HG02588 (cell line): ENCODE measurements at regions not wholly inside any gene's neighbourhood (a gene's known extent, or its start where the extent isn't known, plus 50 kb on each side); places are given as distances from the start of the nearest gene placed in this dataset.
"Not testable (repeated sequence)": the region's sequence is repeated elsewhere in the genome, so short reads cannot be mapped to it uniquely, and the experiment has no call there.

Experiments used
- ATAC-seq: cut with Tn5 transposase; IDR thresholded peaks from one replicate; pipeline ENCODE4 v1.9.1; 2021; ENCODE audit warnings: mild to moderate bottlenecking, moderate library complexity; ENCODE audit not compliant: unreplicated experiment

DNA sequence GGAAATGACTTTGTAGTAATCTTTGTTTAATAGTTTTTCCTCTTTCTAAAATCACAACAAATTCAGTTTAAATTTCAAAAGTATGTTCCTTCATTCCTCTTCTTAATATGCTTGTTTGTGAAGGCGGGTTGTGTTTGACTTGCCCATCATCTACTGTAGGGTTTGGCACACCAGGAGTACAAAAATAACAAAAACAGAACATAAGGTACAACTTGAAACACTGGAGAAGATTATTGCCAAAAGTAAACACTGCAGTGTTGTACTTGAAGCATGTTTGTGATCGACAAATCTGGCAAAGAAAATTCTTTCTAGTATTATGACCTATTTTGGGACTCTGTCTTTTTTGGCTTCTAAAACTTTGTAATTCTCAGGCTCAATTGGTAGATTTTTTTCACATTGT, 518.6 kb downstream of the SLITRK5 start:
- no peak for ATAC-seq

DNA sequence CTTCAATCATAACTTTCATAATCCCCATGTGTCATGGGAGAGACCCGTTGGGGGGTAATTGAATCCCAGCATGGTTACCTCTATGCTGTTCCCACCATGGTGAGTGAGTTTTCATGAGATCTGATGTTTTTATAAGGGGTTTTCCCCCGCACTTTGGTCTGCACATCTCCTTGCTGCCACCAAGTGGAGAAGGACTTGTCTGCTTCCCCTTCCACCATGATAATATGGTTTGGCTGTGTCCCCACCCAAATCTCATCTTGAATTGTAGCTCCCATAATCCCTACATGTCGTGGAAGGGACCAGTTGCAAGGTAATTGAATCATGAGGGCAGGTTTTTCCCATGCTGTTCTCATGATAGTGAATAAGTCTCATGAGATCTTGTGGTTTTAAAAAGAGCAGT, 524.9 kb downstream of the SLITRK5 start:
- no peak for ATAC-seq

DNA sequence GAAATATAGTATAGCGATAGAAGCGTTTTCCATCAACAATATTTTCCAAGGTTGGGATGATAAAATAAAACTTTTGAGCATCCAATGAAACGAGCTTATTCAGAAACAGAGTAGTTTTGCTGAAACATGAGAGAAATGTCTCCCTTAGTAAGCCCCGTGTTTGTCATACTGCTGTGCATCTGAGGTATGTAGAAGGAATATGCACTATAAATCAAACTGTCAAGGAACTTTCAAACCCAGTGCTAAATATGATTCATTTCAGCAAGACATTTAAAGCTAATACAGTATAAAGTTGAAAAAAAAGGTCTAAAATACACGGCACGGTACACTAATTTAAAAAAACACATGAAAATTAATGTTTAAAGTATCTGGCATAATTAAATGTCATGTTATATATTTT, 546.2 kb downstream of the SLITRK5 start:
- no peak for ATAC-seq

DNA sequence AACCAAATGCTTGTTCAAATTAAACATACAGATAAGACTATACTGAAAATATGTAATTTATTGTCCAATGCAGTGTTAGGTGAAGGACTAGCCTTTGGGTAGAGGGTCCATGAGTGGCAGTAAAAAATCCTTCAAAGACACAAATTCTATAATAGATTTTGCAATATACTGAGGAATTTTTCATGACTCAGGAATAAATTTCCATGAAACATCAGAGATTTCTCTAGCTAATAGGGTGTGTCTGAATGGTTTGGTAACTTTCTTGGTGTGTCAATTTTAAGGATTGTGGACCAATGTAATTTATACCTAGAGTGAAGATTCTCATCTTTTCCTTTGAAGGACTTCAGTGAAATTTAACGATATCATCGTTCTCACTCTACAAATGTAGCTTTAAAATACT, 546.7 kb downstream of the SLITRK5 start:
- no peak for ATAC-seq

DNA sequence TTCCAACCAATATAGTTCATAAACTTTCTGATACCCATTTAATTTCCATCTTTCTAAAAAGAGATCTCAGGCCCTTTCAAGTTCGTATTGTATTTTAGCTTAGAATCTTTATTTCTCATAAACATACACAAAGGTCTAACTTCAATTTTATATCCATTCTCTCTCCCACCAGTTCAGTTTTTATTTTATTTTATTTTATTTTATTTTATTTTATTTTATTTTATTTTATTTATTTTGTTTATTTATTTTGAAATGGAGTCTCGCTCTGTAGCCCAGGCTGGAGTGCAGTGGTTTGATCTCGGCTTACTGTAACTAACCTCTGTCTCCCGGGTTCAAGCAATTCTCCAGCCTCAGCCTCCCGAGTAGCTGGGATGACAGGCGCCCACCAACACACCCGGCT, 552.8 kb downstream of the SLITRK5 start:
- ATAC-seq, result no peak

DNA sequence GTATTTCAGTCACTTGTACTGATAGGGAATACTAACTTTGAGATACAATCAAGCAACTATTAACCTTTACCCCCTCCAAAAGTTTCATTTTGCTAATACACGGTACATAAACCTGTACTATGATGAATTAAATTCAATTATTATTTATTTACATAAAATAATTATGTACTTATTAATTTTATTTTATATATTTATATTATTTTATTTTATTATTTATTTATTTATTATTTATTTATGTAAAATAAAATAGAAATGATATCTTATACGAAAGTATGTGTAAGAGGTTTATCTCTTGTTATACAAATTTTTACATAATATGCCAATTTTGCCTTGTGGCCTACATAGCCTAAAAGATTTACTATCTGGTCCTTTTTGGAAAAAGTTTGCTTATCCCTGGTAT, 564.3 kb downstream of the SLITRK5 start:
- no peak for ATAC-seq

DNA sequence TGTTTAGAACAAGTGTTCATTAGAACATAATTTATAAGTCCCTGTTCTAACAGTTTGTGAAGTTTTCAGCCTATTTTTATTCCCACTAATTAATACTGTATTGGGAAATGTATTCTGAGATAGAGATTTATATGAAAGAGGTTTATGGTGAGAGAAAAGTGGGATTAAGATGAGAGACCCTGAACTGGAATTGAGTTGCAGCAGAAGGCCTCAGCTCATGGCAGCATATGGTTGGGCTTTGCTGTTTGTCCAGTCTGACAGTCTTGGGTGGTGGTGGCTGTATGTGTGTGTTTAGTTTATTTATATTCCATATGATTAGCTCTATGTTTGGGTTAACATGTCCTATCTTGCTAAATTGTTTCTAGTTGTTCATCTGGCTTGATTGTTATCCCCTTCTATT, 575.1 kb downstream of the SLITRK5 start:
- ATAC-seq, result no peak

DNA sequence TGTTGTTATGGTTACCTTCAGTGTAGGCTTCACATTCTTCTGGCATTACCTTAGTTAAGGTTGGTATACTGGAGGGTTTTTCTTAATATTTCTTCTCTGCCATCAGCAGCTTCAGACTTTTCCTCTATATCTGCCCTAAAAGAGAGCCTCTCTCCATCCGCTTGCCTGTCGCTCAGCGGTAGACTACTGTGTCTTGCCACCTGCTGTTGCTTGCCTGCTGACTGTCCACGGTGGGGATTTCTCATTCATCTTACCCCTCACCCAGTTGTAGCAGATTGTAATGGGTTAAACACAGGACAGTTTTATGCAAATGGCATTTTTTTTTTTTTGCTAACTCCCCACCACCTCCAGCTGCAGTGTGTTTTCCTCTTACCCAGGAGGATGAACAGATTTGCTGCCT, 577.2 kb downstream of the SLITRK5 start:
- no peak for ATAC-seq

DNA sequence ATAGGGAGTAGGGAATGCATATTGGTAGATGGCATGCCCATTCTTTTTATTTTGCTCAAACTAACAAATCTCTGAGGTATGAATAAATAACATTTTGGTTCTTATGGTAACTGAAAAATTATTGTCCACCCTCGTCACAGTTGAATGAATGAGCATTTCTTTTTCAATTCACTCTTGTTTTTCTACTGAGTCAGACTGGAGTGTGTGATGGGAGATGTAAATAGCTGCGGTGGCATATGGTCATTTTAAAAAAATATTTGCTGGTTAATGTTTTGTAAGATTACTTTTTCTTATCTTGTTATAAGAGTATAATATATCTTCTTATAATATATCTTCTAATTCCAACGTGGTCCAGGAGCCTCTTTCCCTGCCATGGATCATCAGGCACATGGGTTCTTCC, 586.5 kb downstream of the SLITRK5 start:
- ATAC-seq, result no peak

DNA sequence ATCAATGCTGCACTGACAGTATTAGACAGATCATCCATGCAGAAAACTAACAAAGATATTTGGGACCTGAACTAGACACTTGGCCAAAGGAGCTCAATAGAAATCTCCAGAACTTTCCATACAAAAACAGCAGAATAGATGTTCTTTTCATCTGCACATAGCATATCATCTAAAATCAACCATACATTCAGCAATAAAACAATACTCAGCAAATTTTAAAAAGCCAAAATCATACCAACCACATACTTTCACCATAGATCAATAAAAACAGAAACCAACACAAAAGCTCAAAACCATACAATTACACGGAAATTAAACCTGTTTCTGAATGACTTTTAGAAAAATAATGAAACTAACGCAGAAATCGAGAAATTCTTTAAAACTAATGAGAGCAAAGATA, 592.6 kb downstream of the SLITRK5 start:
- no peak for ATAC-seq

DNA sequence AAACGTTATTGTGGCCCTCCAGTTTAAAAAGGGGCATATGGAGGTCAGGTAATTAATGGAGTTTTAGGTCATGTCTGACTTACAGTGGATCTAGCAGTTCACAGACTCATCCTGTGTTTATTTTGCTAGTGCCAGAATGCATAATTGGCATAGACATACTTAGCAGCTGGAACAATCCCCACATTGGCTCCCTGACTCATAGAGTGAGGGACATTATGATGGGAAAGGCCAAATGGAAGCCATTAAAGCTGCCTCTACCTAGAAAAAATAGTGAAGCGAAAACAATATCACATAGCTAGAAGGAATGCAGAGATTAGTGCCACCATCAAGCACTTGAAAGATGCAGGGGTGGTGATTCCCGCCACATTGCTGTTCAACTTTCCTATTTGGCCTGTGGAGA, 610.7 kb downstream of the SLITRK5 start:
- no peak for ATAC-seq

DNA sequence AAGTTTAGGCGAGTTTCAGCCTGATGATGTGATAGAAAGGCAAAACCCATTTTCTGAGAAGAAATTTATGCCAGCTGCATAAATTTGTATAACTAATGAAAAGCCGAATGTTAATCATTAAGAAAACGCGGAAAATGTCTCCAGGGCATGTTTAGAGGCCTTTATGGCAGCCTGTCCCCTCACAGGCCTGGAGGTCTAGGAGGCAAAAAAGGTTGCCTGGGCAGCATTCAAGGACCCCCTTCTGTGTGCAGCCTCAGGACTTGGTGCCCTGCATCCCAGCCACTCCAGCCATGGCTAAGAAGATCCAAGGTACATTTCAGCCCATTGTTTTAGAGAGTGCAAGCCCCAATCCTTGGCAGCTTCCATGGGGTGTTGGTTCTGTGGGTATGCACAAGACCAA, 614.2 kb downstream of the SLITRK5 start:
- no peak for ATAC-seq

DNA sequence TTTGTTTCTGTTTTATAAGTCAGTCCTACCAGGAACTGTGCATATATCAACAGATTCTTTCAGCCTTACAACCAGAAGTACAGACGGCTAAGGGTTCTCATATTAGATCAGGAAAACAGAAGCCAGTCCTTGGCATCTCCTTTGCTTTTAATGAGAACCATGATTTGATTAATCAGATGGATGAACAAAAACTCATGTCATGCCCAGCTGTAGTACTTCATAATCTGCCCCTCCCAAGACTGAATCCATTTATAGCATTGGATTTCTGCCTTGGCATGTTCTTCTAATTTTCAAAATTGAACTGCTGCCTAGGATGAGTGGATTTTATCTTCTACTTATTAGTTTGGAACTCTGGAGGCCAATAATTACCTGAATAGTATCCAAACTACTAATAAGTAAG, 617.2 kb downstream of the SLITRK5 start:
- no peak for ATAC-seq

DNA sequence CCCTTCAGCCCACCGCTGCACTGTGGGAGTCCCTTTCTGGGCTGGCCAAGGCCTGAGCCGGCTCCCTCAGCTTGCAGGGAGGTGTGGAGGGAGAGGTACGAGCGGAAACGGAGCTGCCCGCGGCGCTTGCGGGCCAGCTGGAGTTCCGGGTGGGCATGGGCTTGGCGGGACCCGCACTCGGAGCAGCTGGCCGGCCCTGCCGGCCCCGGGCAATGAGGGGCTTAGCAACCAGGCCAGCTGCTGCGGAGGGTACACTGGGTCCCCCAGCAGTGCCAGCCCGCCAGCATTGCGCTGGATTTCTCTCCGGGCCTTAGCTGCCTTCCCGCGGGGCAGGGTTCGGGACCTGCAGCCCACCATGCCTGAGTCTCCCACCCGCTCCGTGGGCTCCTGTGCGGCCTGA, 620.6 kb downstream of the SLITRK5 start:
- ATAC-seq, result not testable (repeated sequence)

DNA sequence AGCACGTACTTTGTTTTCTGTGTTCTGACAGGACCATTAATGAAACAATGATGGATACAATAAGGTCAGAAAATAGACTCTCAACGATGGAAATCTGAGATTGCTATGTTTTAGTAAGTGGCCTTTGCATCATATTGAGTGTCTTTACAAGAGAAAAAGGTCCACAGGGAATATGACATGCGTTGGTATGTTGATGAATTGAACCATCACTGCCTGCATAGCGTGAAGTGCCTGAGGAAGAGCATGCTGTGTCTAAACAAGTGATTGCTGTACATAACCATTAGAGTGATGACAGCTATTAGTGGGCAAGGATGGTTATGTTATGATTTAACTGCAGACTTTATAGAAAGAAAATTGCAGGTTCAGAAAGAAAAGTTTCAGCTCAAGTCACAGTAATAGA, 623.2 kb downstream of the SLITRK5 start:
- no peak for ATAC-seq

DNA sequence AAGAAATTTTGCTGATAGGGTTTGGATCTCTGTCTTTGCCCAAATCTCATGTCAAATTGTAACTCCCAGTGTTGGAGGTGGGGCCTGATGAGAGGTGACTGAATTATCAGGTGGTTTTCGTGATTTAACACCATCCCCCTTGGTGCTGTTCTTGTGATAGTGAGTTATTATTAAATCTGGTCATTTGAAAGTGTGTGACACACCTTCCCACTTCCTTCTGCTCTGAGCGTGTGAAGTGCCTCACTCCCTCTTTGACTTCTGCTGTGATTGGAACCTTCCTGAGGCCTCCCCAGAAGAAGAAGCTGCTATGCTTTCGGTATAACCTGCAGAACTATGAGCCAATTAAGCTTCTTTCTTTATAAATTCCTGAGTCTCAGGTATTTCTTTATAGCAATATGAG, 632.0 kb downstream of the SLITRK5 start:
- ATAC-seq, result no peak

DNA sequence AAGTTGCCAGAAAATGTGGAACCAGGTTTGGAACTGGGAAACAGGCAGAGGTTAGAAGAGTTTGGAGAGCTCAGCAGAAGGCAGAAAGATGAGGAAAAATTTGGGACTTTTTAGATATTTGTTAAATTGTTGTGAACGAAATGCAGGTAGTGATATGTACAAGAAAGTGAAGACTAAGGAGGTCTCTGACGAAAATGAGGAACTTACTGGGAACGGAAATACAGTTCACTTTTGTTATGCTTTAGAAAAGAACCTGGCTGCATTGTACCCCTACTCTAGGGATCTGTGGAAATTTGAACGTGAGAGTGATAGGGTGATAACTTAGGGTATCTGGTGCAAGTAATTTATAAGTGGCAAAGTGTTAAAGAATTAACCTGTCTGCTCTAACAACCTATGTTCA, 632.4 kb downstream of the SLITRK5 start:
- ATAC-seq, result no peak

DNA sequence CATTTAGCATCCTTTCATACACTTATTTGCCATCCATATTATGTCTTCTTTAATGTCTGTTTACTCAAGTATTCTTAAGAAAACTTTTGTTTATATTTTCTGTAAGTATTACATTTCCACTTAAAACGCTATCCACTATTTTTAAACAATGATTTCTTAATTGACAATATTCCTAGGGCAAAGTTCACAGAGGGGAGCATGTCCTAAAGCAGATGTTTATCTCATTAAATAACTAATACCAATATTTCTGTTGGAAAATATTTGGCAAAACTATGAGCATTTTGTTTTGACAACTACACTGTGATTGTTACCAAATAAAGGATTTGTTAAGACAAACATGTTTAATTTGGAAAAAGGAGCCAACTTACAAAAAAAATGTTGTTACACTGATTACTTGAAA, 643.3 kb downstream of the SLITRK5 start:
- no peak for ATAC-seq

DNA sequence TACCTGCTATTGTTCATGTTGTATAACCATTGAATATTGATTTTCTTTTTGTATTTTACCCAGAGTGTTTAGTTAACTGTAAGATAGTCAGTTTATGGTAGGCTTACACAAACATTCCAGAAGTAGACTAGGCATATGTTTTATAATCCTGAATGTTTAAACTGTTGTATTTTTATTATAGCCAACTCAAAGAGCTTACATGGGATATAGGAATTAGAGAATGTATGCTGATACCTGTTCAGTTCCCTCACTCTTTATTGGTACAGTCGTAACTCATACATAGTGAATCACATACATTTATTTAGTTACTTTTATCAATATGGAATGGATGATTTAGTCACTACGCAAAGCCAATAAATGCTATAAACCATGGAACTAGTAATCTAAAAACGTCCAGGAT, 657.9 kb downstream of the SLITRK5 start:
- ATAC-seq, result no peak

DNA sequence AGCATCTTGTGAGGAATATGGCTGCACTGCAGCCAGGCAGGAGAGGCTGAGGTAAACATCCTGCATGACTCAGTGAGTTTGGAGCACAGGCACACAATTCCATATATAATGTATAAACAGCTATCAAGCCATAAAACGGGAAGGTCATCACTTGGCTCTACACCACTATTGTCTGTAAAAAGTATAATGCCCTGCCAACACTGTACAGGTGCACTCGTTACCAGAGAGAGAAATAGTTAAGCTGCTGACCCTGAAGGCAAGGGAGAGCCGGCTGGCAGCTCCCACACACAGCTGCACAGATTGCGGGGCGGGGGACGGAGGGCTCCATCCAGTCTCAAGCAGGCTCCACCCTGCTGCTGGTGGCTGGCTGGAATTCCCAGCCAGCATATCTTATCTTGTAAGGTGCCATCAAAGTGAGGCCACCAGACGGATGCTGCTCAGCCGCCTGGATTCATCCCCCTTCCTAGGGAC, 668.1 kb downstream of the SLITRK5 start:
- no peak for ATAC-seq

DNA sequence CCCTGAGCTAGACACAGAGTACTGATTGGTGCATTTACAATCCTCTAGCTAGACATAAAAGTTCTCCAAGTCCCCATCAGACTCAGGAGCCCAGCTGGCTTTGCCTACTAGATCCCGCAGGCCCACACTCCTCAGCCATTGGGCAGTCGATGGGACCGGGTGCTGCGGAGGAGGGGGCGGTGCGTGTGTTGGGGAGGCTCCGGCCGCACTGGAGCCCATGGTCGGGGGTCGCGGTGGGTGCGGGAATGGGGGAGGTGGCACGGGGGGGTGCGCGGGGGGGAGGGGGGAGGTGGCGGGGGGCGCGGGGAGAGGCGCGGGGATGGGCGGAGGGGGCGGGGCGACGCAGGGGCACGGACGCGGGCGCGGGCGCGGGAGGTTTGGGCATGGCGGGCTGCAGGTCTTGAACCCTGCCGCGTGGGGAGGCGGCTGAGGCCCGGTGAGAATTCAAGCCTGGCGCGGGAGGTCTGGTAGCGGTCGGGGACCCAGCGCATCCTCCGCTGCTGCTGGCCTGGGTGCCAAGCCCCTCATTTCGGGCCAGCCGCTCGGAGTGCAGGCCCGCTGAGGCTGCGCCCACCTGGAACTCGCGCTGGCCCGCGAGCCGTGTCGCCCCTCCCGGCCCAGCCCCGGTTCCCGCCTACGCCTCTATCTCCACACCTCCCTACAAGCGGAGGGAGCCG, 674.1 kb downstream of the SLITRK5 start:
- no peak for ATAC-seq

DNA sequence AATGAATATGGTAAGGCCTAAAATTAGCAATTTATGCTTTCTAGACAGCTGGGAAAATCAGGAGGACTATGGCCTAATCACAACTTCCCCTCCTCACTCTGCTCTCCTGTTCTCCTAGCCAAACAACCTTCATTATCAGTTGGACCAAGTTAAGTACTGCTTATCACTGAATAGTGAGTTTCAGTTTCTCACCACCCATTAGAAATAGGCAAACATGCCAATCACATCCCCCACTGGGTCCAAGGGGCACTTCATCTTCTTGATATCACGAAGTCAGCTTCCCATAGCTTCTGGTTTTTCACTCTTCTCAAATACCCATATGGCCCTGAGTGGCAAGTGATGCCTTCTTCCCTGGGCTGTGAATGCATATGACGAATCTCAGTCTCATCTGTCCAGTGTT, 689.6 kb downstream of the SLITRK5 start:
- no peak for ATAC-seq

DNA sequence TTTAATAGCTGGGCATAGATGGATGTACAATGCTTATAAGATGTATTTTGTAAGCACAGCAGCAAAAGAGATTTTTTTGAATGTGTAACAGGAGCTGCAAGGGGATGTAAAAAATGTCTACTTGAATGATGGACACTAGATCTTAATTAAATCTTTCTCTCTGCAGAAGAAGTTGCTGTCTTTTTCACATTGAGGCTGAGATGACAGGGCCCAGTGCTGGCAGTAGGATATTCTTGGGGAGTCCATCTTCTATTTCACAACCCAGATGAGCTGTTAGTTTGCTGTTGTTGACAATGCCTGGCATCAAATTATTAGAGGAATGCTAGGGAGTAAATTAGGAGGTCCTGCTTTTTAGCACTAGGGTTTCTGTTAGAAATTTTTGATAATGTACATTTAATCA, 698.7 kb downstream of the SLITRK5 start:
- no peak for ATAC-seq
